IgD-negative memory B cell (primary cell): ENCODE measurements at regions not wholly inside any gene's neighbourhood (a gene's known extent, or its start where the extent isn't known, plus 50 kb on each side); places are given as distances from the start of the nearest gene placed in this dataset.
"Not testable (repeated sequence)": the region's sequence is repeated elsewhere in the genome, so short reads cannot be mapped to it uniquely, and the experiment has no call there.

Experiments
- H3K27ac Mint-ChIP-seq, 3 donors: one replicate each; pipeline ENCODE4 v1.8.0; 2020 to 2022; ENCODE audit warnings: mild to moderate bottlenecking in 3 of 3, mixed read lengths in 3 of 3, moderate library complexity in 1 of 3
- H3K27me3 Mint-ChIP-seq: one replicate; pipeline ENCODE4 v1.8.0; 2021; ENCODE audit warnings: mixed read lengths
- H3K36me3 Mint-ChIP-seq: one replicate; pipeline ENCODE4 v1.8.0; 2020; ENCODE audit warnings: mild to moderate bottlenecking, mixed read lengths
- H3K4me1 Mint-ChIP-seq, 3 donors: one replicate each; pipeline ENCODE4 v1.8.0; 2020 to 2022; ENCODE audit warnings: mixed read lengths in 3 of 3, mild to moderate bottlenecking in 1 of 3
- H3K4me3 Mint-ChIP-seq, 4 donors: one replicate each; pipeline ENCODE4 v1.8.0; 2020 to 2022; ENCODE audit warnings: mild to moderate bottlenecking in 4 of 4, mixed read lengths in 4 of 4, moderate library complexity in 3 of 4
- H3K9me3 Mint-ChIP-seq, 3 donors: one replicate each; pipeline ENCODE4 v1.8.0; 2020 to 2021; ENCODE audit warnings: mixed read lengths in 3 of 3, mild to moderate bottlenecking in 1 of 3

- Mint-ChIP-seq H3K27me3 (no peaks in the 10 kb centered on the region), H3K9me3 (peaks cover 0 to 4% (median 3%) of the 10 kb centered on the region in 3 donors), H3K36me3 (no peaks in the 10 kb centered on the region), H3K27ac (no peak overlapping the region), H3K4me1 (peaks cover 0 to 3% (median 0%) of the 10 kb centered on the region in 3 donors), H3K4me3 (no peak overlapping the region)
Observed at GRCh38 chr13:69287050-69287698, 820.5 kb upstream of the ATXN8OS start.

- Mint-ChIP-seq H3K4me1 (peaks cover 0 to 3% (median 0%) of the 10 kb centered on the region in 3 donors), H3K27ac (no peak overlapping the region), H3K9me3 (peaks cover 3 to 7% (median 3%) of the 10 kb centered on the region in 3 donors), H3K36me3 (no peaks in the 10 kb centered on the region), H3K27me3 (no peaks in the 10 kb centered on the region), H3K4me3 (no peak overlapping the region)
Observed at GRCh38 chr13:69283837-69284236, 823.8 kb upstream of the ATXN8OS start.

DNA sequence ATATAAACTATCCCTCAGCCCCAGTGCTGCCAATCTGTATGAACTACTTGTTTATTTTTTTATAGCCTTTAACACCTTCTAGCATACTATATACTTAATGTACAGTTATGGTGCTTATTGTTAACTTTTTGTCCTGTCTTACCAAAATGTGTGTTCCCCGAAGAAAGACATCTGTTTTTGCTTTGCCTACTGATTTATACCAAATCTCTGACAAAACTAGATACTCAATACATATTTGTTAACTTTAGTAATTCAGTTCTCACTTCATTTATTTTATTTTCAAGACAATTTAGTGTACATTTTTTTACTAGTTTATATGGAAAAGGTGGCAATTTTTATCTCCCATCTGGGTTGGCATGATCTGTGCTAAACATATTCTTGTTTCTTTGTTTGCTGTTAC is 824.3 kb upstream of the ATXN8OS start:
- Mint-ChIP-seq H3K4me3 (no peak overlapping the region), H3K9me3 (peaks cover 3 to 7% (median 3%) of the 10 kb centered on the region in 3 donors), H3K36me3 (no peaks in the 10 kb centered on the region), H3K4me1 (peaks cover 0 to 3% (median 0%) of the 10 kb centered on the region in 3 donors), H3K27me3 (no peaks in the 10 kb centered on the region), H3K27ac (no peak overlapping the region)

DNA sequence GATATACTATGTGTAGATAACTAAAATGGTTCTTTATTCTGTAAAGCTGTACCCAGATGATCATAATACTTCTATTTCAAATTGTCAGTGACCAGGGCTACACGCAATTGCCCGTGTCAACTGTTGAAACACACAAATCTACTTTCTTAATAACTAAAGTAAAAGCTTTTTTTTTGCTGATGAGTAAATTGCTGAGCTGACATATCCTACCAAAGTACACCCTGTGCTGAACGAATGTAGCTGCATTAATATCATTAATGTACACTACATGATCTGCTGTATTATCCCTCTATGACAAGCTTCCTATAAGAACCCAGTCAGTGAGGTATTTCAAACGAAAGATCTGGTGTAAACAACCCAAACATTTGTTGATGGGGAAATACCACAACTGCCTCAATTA is 827.2 kb upstream of the ATXN8OS start:
- H3K27me3 Mint-ChIP-seq: no peaks in the 10 kb centered on the region

DNA sequence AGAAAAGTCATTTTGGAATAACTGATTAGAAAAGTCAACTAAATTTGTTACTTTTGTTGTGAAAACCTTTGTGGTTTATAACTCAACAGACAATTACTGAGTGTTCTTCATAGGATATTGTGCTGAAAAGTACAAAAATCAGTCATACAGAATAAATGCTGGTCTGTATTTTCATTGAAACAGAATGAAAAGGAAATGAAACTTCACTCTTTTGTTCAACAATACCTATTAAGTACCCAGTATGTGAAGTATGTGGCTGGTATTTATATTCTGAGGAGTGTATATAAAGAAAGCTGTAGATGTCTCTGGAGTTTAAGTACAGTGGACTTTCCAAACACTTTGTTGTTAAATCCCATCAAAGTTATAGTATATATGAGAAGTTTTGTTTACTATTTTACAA is 828.4 kb upstream of the ATXN8OS start:
- peaks cover 2 to 3% (median 3%) of the 10 kb centered on the region in 3 donors for H3K9me3 Mint-ChIP-seq
- H3K4me1 Mint-ChIP-seq: no peaks in the 10 kb centered on the region
- H3K4me3 Mint-ChIP-seq: no peak overlapping the region
- no peaks in the 10 kb centered on the region for H3K36me3 Mint-ChIP-seq
- H3K27ac Mint-ChIP-seq: no peak overlapping the region
- H3K27me3 Mint-ChIP-seq: no peaks in the 10 kb centered on the region

More for the DNA sequence above, 827.2 kb upstream of the ATXN8OS start:
- Mint-ChIP-seq H3K4me3 (no peak overlapping the region), H3K27ac (no peak overlapping the region), H3K36me3 (no peaks in the 10 kb centered on the region), H3K4me1 (no peaks in the 10 kb centered on the region), H3K9me3 (peaks cover 3 to 7% (median 3%) of the 10 kb centered on the region in 3 donors)

- H3K27ac Mint-ChIP-seq: no peak overlapping the region
- no peaks in the 10 kb centered on the region for H3K4me1 Mint-ChIP-seq
- H3K36me3 Mint-ChIP-seq: no peaks in the 10 kb centered on the region
- H3K4me3 Mint-ChIP-seq: no peak overlapping the region
- H3K27me3 Mint-ChIP-seq: no peaks in the 10 kb centered on the region
- no peaks in the 10 kb centered on the region for H3K9me3 Mint-ChIP-seq
Observed at GRCh38 chr13:69274231-69274630, 833.4 kb upstream of the ATXN8OS start.

GRCh38 chr13:69264362-69265334 is 843.0 kb upstream of the ATXN8OS start:
- Mint-ChIP-seq H3K27me3 (no peaks in the 10 kb centered on the region), H3K27ac (no peak overlapping the region), H3K4me1 (peaks cover 0 to 1% (median 0%) of the 10 kb centered on the region in 3 donors), H3K36me3 (no peaks in the 10 kb centered on the region), H3K4me3 (no peak overlapping the region), H3K9me3 (peaks cover 0 to 12% (median 2%) of the 10 kb centered on the region in 3 donors)

DNA sequence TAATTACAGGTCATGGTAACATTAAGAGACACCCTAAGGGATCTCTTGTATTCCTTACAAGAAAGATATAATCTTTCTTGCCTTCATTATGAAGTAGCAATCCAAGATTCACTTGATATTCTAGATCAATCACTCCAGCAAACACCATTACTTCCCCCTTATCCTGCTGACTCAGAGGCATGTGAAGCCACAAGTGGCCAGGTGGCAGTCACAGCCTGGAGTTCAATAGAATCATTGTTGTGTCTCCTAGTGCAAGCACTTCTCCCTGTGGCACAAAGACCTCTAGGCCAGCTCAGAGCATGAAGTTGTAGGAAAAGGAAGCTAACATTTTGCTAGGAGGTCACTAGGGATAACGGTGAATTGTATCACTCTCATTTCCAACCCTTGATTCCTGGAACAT is 864.3 kb upstream of the ATXN8OS start:
- no peaks in the 10 kb centered on the region for H3K4me1 Mint-ChIP-seq
- H3K36me3 Mint-ChIP-seq: no peaks in the 10 kb centered on the region
- no peak overlapping the region for H3K4me3 Mint-ChIP-seq
- no peak overlapping the region for H3K27ac Mint-ChIP-seq
- no peaks in the 10 kb centered on the region for H3K27me3 Mint-ChIP-seq
- H3K9me3 Mint-ChIP-seq: no peaks in the 10 kb centered on the region

DNA sequence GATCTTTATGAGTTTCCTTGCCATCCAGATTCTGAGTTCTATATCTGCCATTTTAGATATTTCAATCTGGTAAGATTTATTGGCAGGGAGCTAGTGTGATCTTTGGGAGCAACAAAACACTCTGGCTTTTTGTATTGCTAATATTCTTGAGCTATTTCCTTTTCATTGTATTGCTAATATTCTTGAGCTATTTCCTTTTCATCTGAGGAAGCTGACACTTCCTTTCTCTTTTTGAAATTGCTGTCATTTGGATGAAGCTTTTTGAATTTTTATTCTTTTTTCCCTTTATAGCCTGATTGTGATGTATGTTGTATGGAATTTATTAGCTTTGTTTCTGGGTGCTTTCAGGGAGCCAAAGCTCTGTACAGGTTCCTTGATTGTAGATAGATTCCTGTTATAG is 873.5 kb upstream of the ATXN8OS start:
- Mint-ChIP-seq H3K4me1 (peaks cover 0 to 1% (median 0%) of the 10 kb centered on the region in 3 donors), H3K27me3 (no peaks in the 10 kb centered on the region), H3K4me3 (no peak overlapping the region), H3K9me3 (peaks cover 0 to 13% (median 5%) of the 10 kb centered on the region in 3 donors), H3K36me3 (no peaks in the 10 kb centered on the region), H3K27ac (no peak overlapping the region)

DNA sequence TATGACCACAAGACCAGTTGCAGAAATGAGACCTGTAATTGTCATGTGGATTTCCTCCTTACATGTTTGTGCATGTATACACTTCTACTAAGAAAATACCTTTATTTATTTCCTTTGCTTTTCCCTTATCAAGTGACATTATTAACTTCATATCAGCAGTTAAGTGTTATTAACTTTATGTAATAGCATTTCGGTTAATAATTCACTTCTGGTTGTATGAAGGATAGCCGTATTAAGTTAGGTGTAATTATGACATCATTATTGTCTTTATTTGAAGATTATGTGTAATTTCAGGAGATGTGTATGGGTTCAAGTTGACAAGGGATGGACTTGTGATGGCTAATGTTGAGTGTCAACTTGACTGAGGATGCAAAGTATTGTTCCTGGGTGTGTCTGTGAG is 881.2 kb upstream of the ATXN8OS start:
- peaks cover 1% of the 10 kb centered on the region for H3K36me3 Mint-ChIP-seq
- peaks cover 4 to 16% (median 10%) of the 10 kb centered on the region in 3 donors for H3K9me3 Mint-ChIP-seq
- no peaks in the 10 kb centered on the region for H3K27me3 Mint-ChIP-seq
- H3K4me3 Mint-ChIP-seq: no peak overlapping the region
- H3K27ac Mint-ChIP-seq: no peak overlapping the region
- H3K4me1 Mint-ChIP-seq: no peaks in the 10 kb centered on the region

- not testable (repeated sequence) for H3K27me3 Mint-ChIP-seq, H3K4me1 Mint-ChIP-seq, H3K36me3 Mint-ChIP-seq, H3K27ac Mint-ChIP-seq, H3K9me3 Mint-ChIP-seq, H3K4me3 Mint-ChIP-seq
Observed at GRCh38 chr13:69221633-69222498, 885.8 kb upstream of the ATXN8OS start.

DNA sequence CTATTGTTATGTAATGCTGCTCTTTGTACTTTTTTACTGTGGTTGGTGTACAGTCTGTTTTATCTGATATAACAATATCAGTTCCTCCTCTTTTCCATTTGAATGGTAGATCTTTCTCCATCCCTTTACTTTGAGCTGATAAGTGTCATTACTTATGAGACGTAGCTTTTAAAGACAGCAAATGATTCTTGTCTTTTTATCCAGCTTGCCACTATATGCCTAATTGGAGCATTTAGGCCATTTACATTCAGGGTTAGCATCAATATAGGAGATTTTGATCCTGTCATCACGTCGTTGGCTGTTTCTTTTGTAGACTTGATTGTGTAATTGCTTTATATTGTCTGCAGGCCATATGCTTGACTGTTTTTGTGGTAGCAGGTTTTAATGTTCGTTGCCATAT is 894.2 kb upstream of the ATXN8OS start:
- no peaks in the 10 kb centered on the region for H3K4me1 Mint-ChIP-seq
- peaks cover 0 to 3% (median 3%) of the 10 kb centered on the region in 3 donors for H3K9me3 Mint-ChIP-seq
- no peaks in the 10 kb centered on the region for H3K27me3 Mint-ChIP-seq
- no peak overlapping the region for H3K4me3 Mint-ChIP-seq
- H3K27ac Mint-ChIP-seq: no peak overlapping the region
- no peaks in the 10 kb centered on the region for H3K36me3 Mint-ChIP-seq

- H3K9me3 Mint-ChIP-seq: peaks cover 0 to 3% (median 0%) of the 10 kb centered on the region in 3 donors
- H3K4me3 Mint-ChIP-seq: no peak overlapping the region
- no peaks in the 10 kb centered on the region for H3K27me3 Mint-ChIP-seq
- no peaks in the 10 kb centered on the region for H3K4me1 Mint-ChIP-seq
- no peaks in the 10 kb centered on the region for H3K36me3 Mint-ChIP-seq
- H3K27ac Mint-ChIP-seq: no peak overlapping the region
Observed at GRCh38 chr13:69204620-69205019, 903.0 kb upstream of the ATXN8OS start.

GRCh38 chr13:69202996-69203395 is 904.6 kb upstream of the ATXN8OS start:
- no peak overlapping the region for H3K4me3 Mint-ChIP-seq
- no peaks in the 10 kb centered on the region for H3K36me3 Mint-ChIP-seq
- H3K27me3 Mint-ChIP-seq: no peaks in the 10 kb centered on the region
- peaks cover 0 to 3% (median 0%) of the 10 kb centered on the region in 3 donors for H3K9me3 Mint-ChIP-seq
- H3K27ac Mint-ChIP-seq: no peak overlapping the region
- H3K4me1 Mint-ChIP-seq: no peaks in the 10 kb centered on the region

GRCh38 chr13:69199664-69200063 is 908.0 kb upstream of the ATXN8OS start:
- H3K9me3 Mint-ChIP-seq: no peaks in the 10 kb centered on the region
- H3K27me3 Mint-ChIP-seq: no peaks in the 10 kb centered on the region
- no peak overlapping the region for H3K27ac Mint-ChIP-seq
- no peaks in the 10 kb centered on the region for H3K36me3 Mint-ChIP-seq
- H3K4me3 Mint-ChIP-seq: no peak overlapping the region
- H3K4me1 Mint-ChIP-seq: no peaks in the 10 kb centered on the region
